ENCODE measurements at regions not wholly inside any gene's neighbourhood (a gene's known extent, or its start where the extent isn't known, plus 50 kb on each side); places are given as distances from the start of the nearest gene placed in this dataset.

DNA sequence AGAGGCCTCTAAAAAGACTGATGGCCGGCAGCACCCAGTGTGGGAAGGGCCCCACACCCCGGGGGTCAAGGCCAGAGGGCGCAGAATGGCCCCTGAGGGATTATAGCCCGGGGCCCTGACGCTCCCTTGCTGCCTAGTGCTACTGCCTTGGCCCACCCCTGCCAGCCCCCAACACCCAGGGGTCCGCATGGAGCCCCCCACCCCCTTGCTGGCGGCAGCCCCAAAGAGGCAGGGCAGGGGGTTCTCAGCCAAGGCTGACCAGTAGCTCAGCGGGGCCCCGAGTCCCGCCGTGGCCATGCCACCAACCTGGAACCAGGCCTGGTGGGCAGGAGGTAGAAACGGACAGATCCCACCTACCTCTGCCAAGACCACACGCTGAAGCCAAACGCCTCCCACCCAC lies 73.1 kb upstream of the FBRSL1 start:
- TF ChIP-seq TAF1 (IDR thresholded peaks at IDR 0.05; ENCODE audit: borderline replicate concordance, insufficient read depth, low read length) (no peak), POLR2AphosphoS5 (IDR thresholded peaks at IDR 0.05; ENCODE audit: low read depth, low read length) (no peak)
- TF ChIP-seq, protein P1, sequence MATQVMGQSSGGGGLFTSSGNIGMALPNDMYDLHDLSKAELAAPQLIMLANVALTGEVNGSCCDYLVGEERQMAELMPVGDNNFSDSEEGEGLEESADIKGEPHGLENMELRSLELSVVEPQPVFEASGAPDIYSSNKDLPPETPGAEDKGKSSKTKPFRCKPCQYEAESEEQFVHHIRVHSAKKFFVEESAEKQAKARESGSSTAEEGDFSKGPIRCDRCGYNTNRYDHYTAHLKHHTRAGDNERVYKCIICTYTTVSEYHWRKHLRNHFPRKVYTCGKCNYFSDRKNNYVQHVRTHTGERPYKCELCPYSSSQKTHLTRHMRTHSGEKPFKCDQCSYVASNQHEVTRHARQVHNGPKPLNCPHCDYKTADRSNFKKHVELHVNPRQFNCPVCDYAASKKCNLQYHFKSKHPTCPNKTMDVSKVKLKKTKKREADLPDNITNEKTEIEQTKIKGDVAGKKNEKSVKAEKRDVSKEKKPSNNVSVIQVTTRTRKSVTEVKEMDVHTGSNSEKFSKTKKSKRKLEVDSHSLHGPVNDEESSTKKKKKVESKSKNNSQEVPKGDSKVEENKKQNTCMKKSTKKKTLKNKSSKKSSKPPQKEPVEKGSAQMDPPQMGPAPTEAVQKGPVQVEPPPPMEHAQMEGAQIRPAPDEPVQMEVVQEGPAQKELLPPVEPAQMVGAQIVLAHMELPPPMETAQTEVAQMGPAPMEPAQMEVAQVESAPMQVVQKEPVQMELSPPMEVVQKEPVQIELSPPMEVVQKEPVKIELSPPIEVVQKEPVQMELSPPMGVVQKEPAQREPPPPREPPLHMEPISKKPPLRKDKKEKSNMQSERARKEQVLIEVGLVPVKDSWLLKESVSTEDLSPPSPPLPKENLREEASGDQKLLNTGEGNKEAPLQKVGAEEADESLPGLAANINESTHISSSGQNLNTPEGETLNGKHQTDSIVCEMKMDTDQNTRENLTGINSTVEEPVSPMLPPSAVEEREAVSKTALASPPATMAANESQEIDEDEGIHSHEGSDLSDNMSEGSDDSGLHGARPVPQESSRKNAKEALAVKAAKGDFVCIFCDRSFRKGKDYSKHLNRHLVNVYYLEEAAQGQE (IDR thresholded peaks at IDR 0.05; ENCODE audit: insufficient read depth in 1 of 2, low read depth in 2 of 2, low read length in 2 of 2): no peak
